ENCODE measurements at regions not wholly inside any gene's neighbourhood (a gene's known extent, or its start where the extent isn't known, plus 50 kb on each side); places are given as distances from the start of the nearest gene placed in this dataset.

GRCh38 chr11:37762079-37762478, 1164.0 kb upstream of the RAG2 start:
- TF ChIP-seq, protein P1, sequence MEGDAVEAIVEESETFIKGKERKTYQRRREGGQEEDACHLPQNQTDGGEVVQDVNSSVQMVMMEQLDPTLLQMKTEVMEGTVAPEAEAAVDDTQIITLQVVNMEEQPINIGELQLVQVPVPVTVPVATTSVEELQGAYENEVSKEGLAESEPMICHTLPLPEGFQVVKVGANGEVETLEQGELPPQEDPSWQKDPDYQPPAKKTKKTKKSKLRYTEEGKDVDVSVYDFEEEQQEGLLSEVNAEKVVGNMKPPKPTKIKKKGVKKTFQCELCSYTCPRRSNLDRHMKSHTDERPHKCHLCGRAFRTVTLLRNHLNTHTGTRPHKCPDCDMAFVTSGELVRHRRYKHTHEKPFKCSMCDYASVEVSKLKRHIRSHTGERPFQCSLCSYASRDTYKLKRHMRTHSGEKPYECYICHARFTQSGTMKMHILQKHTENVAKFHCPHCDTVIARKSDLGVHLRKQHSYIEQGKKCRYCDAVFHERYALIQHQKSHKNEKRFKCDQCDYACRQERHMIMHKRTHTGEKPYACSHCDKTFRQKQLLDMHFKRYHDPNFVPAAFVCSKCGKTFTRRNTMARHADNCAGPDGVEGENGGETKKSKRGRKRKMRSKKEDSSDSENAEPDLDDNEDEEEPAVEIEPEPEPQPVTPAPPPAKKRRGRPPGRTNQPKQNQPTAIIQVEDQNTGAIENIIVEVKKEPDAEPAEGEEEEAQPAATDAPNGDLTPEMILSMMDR (IDR thresholded peaks at IDR 0.05): no peak
- TF ChIP-seq, protein P2, sequence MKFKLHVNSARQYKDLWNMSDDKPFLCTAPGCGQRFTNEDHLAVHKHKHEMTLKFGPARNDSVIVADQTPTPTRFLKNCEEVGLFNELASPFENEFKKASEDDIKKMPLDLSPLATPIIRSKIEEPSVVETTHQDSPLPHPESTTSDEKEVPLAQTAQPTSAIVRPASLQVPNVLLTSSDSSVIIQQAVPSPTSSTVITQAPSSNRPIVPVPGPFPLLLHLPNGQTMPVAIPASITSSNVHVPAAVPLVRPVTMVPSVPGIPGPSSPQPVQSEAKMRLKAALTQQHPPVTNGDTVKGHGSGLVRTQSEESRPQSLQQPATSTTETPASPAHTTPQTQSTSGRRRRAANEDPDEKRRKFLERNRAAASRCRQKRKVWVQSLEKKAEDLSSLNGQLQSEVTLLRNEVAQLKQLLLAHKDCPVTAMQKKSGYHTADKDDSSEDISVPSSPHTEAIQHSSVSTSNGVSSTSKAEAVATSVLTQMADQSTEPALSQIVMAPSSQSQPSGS (CRISPR knock-in tag; IDR thresholded peaks at IDR 0.05; ENCODE audit: borderline replicate concordance, low read depth): no peak
- TF ChIP-seq CREB1 (CRISPR knock-in tag; IDR thresholded peaks at IDR 0.05): no peak
- TF ChIP-seq, protein P3, sequence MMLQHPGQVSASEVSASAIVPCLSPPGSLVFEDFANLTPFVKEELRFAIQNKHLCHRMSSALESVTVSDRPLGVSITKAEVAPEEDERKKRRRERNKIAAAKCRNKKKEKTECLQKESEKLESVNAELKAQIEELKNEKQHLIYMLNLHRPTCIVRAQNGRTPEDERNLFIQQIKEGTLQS (CRISPR knock-in tag; conservative IDR thresholded peaks at IDR 0.05): no peak
- no peak for TF ChIP-seq IRF2 (CRISPR knock-in tag; IDR thresholded peaks at IDR 0.05; ENCODE audit: borderline replicate concordance, low read depth)
- TF ChIP-seq, protein P4, sequence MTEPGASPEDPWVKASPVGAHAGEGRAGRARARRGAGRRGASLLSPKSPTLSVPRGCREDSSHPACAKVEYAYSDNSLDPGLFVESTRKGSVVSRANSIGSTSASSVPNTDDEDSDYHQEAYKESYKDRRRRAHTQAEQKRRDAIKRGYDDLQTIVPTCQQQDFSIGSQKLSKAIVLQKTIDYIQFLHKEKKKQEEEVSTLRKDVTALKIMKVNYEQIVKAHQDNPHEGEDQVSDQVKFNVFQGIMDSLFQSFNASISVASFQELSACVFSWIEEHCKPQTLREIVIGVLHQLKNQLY (CRISPR knock-in tag; IDR thresholded peaks at IDR 0.05): no peak
- no peak for TF ChIP-seq ZNF121 (CRISPR knock-in tag; IDR thresholded peaks at IDR 0.05)
- TF ChIP-seq FOXP1 (CRISPR knock-in tag; IDR thresholded peaks at IDR 0.05; ENCODE audit: borderline replicate concordance): no peak

Data from WTC11 (cell line).